Activated CD4-positive, alpha-beta T cell treated with anti-CD3 and anti-CD28 coated beads, Interleukin-2, amount 10 ng/mL, durations not matched to agents 24 days and 14 days (primary cell): ENCODE measurements at regions not wholly inside any gene's neighbourhood (a gene's known extent, or its start where the extent isn't known, plus 50 kb on each side); places are given as distances from the start of the nearest gene placed in this dataset.

Experiments used
- DNase-seq: peaks from one replicate; pipeline ENCODE4 v3.0.0; 2022
- H3K27ac Mint-ChIP-seq: one replicate; pipeline ENCODE4 v1.8.0; 2022; ENCODE audit warnings: mild to moderate bottlenecking, mixed read lengths
- H3K27me3 Mint-ChIP-seq: one replicate; pipeline ENCODE4 v1.8.0; 2022; ENCODE audit warnings: mixed read lengths
- H3K36me3 Mint-ChIP-seq: one replicate; pipeline ENCODE4 v1.8.0; 2022; ENCODE audit warnings: low read depth, mild to moderate bottlenecking, mixed read lengths
- H3K4me1 Mint-ChIP-seq: one replicate; pipeline ENCODE4 v1.8.0; 2021; ENCODE audit warnings: mixed read lengths
- H3K4me3 Mint-ChIP-seq: one replicate; pipeline ENCODE4 v1.8.0; 2022; ENCODE audit warnings: mild to moderate bottlenecking, moderate library complexity, mixed read lengths
- H3K9me3 Mint-ChIP-seq: one replicate; pipeline ENCODE4 v1.8.0; 2021; ENCODE audit warnings: mixed read lengths
- intact Hi-C: fragments of 100-400 bp; cut with micrococcal nuclease; formaldehyde crosslinking; loops from one replicate; pipeline ENCODE4 v1.15.1; 2023

DNA sequence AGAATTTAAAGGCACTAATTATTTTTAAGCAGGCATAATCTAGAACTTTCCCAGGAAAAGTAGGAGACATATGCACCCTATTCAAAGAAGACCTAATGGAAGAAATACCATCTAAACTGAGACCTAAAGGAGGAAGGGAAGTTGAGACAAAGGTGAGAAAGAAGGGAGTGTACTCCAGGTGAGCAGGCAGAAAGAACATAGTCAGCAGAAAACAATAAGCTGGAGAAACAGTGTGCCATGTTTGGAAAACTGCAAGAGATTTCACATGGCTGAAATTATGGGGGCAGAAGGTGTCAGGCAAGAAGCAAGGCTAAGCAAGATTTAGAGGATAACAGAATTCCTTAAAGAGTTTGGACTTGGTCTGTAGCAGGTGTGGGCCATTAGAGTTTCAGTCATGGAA, 167.0 kb upstream of the USP25 start:
- H3K4me3 Mint-ChIP-seq: no peak overlapping the region

DNA sequence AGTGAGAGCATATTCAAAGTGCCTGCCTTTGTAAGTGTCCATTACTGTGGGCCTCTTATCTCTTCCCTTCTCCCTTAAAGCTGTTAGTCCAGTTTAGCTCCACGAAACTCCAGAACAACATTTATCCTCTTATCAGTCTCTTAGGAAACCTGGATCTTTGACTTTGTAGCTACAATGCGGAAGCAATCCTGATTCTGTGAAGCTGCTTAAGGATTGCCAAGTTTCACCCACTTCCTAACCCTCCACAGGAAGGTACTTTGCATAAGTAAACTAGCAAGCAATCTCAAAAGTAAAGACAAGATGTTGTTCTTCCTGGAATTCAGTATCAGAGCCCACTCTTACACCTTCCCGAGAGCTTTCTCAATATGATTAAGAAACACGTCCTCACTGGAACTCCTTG, 164.9 kb upstream of the USP25 start:
- no peak overlapping the region for H3K27ac Mint-ChIP-seq
- H3K4me1 Mint-ChIP-seq: peaks cover 2% of the 10 kb centered on the region
- intact Hi-C loops: no loop called here
- H3K36me3 Mint-ChIP-seq: no peaks in the 10 kb centered on the region
- no peak overlapping the region for H3K4me3 Mint-ChIP-seq
- peaks cover 11% of the 10 kb centered on the region for H3K27me3 Mint-ChIP-seq
- no peak for DNase-seq
- H3K9me3 Mint-ChIP-seq: no peaks in the 10 kb centered on the region

More for the DNA sequence above, 167.0 kb upstream of the USP25 start:
- H3K27me3 Mint-ChIP-seq: peaks cover 6% of the 10 kb centered on the region
- no peak overlapping the region for H3K27ac Mint-ChIP-seq
- H3K4me1 Mint-ChIP-seq: peaks cover 2% of the 10 kb centered on the region
- H3K9me3 Mint-ChIP-seq: no peaks in the 10 kb centered on the region
- intact Hi-C loops: no loop called here
- DNase-seq: no peak
- no peaks in the 10 kb centered on the region for H3K36me3 Mint-ChIP-seq

DNA sequence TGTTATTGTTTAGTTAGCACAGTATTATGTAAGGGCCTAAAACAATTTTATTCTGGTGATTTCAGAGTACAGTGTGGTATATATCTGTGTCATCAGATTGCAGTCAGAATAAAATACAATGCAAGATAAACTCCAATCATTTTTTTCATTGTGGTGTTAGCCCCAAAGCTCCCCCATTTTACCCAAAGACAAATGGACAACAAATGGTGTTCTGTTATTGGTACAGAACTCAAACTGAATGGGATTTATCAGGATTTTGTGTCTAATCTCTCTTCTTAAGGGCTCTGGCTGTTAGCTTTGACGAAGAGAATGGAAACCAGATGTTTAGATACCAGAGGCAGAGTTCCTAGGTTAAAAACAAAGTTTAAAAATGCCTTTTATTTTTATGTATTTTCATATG, 163.1 kb upstream of the USP25 start:
- peaks cover 11% of the 10 kb centered on the region for H3K27me3 Mint-ChIP-seq
- no peaks in the 10 kb centered on the region for H3K4me1 Mint-ChIP-seq
- no peaks in the 10 kb centered on the region for H3K9me3 Mint-ChIP-seq
- no peaks in the 10 kb centered on the region for H3K36me3 Mint-ChIP-seq
- no peak overlapping the region for H3K27ac Mint-ChIP-seq
- intact Hi-C loops: no loop called here
- H3K4me3 Mint-ChIP-seq: no peak overlapping the region
- no peak for DNase-seq

- Mint-ChIP-seq H3K27me3 (peaks cover 11% of the 10 kb centered on the region), H3K27ac (no peak overlapping the region), H3K4me3 (no peak overlapping the region), H3K4me1 (no peaks in the 10 kb centered on the region), H3K36me3 (no peaks in the 10 kb centered on the region), H3K9me3 (no peaks in the 10 kb centered on the region)
- no peak for DNase-seq
- intact Hi-C loops: no loop called here
Measured at GRCh38 chr21:15567191-15567590, 162.6 kb upstream of the USP25 start.

GRCh38 chr21:15568516-15568915, 161.3 kb upstream of the USP25 start:
- no peak overlapping the region for H3K4me3 Mint-ChIP-seq
- no peaks in the 10 kb centered on the region for H3K36me3 Mint-ChIP-seq
- H3K27me3 Mint-ChIP-seq: peaks cover 11% of the 10 kb centered on the region
- H3K9me3 Mint-ChIP-seq: no peaks in the 10 kb centered on the region
- no peak for DNase-seq
- H3K27ac Mint-ChIP-seq: no peak overlapping the region
- intact Hi-C loops: no loop called here
- H3K4me1 Mint-ChIP-seq: no peaks in the 10 kb centered on the region

- Mint-ChIP-seq H3K36me3 (no peaks in the 10 kb centered on the region), H3K9me3 (no peaks in the 10 kb centered on the region), H3K4me1 (no peaks in the 10 kb centered on the region), H3K4me3 (no peak overlapping the region), H3K27ac (no peak overlapping the region), H3K27me3 (no peaks in the 10 kb centered on the region)
- DNase-seq: no peak
- intact Hi-C loops: no loop called here
Measured at GRCh38 chr21:15586752-15587427, 142.9 kb upstream of the USP25 start.

GRCh38 chr21:15592271-15592860, 137.4 kb upstream of the USP25 start:
- H3K9me3 Mint-ChIP-seq: no peaks in the 10 kb centered on the region
- H3K36me3 Mint-ChIP-seq: no peaks in the 10 kb centered on the region
- no peak overlapping the region for H3K4me3 Mint-ChIP-seq
- H3K27me3 Mint-ChIP-seq: peaks cover 16% of the 10 kb centered on the region
- H3K4me1 Mint-ChIP-seq: no peaks in the 10 kb centered on the region
- intact Hi-C loops: loop anchor here (5.0 to 10.0 kb wide), 3 partner anchors 108 to 1190 kb away; no protein-coding TSS in a partner anchor
- DNase-seq: peak; percentile 67
- H3K27ac Mint-ChIP-seq: no peak overlapping the region

GRCh38 chr21:15592957-15593356, 136.8 kb upstream of the USP25 start:
- H3K4me1 Mint-ChIP-seq: no peaks in the 10 kb centered on the region
- H3K27me3 Mint-ChIP-seq: peaks cover 17% of the 10 kb centered on the region
- no peak for DNase-seq
- no peak overlapping the region for H3K4me3 Mint-ChIP-seq
- H3K9me3 Mint-ChIP-seq: no peaks in the 10 kb centered on the region
- no peak overlapping the region for H3K27ac Mint-ChIP-seq
- intact Hi-C loops: loop anchor here (5.0 to 10.0 kb wide), 3 partner anchors 108 to 1191 kb away; no protein-coding TSS in a partner anchor
- H3K36me3 Mint-ChIP-seq: no peaks in the 10 kb centered on the region

DNA sequence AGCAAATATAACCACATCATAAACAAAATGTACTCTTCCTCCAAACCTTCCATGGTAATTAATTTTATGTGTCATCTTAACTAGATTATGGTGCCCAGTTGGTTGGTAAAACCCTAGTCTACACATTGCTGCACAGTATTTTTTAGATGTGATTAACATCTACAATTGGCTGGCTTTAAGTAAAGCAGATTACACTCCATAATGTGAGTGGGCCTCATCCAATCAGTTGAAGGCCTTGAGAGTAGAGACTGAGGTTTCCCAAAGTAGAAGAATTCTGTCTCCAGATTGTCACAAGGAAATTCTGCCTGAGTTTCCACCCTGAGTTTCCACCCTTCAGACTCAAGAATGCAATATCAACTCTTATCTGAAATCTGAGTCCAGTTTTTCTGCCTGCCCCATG, 128.4 kb upstream of the USP25 start:
- intact Hi-C loops: no loop called here
- DNase-seq: no peak
- no peaks in the 10 kb centered on the region for H3K4me1 Mint-ChIP-seq
- no peak overlapping the region for H3K27ac Mint-ChIP-seq
- no peaks in the 10 kb centered on the region for H3K9me3 Mint-ChIP-seq
- H3K4me3 Mint-ChIP-seq: no peak overlapping the region
- H3K27me3 Mint-ChIP-seq: peaks cover 8% of the 10 kb centered on the region
- H3K36me3 Mint-ChIP-seq: no peaks in the 10 kb centered on the region

DNA sequence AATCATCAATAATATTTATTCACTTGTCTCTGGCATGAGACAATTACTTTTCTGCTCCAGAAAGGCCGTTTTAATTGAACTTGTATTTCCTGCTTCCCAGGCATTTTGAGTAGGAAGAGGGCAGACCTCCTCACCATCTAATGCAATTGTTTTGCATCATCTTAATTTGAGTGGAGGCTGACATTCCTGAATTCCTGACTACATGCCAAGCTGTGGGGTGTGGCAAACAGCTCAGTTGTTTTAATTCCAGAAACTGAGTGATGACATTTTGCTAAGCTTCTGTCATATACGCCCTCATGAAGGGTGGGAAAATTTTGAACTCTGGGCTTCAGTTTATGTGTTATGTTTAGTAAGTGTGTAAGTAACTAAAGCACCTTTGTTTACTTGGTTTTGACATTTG, 125.4 kb upstream of the USP25 start:
- intact Hi-C loops: no loop called here
- no peak for DNase-seq
- H3K9me3 Mint-ChIP-seq: no peaks in the 10 kb centered on the region
- H3K27me3 Mint-ChIP-seq: peaks cover 6% of the 10 kb centered on the region
- no peak overlapping the region for H3K27ac Mint-ChIP-seq
- H3K36me3 Mint-ChIP-seq: no peaks in the 10 kb centered on the region
- no peak overlapping the region for H3K4me3 Mint-ChIP-seq
- no peaks in the 10 kb centered on the region for H3K4me1 Mint-ChIP-seq

- no peaks in the 10 kb centered on the region for H3K4me1 Mint-ChIP-seq
- no peak for DNase-seq
- H3K27me3 Mint-ChIP-seq: no peaks in the 10 kb centered on the region
- no peak overlapping the region for H3K27ac Mint-ChIP-seq
- intact Hi-C loops: no loop called here
- no peaks in the 10 kb centered on the region for H3K9me3 Mint-ChIP-seq
- no peak overlapping the region for H3K4me3 Mint-ChIP-seq
- H3K36me3 Mint-ChIP-seq: no peaks in the 10 kb centered on the region
Measured at GRCh38 chr21:15614766-15615165, 115.0 kb upstream of the USP25 start.

DNA sequence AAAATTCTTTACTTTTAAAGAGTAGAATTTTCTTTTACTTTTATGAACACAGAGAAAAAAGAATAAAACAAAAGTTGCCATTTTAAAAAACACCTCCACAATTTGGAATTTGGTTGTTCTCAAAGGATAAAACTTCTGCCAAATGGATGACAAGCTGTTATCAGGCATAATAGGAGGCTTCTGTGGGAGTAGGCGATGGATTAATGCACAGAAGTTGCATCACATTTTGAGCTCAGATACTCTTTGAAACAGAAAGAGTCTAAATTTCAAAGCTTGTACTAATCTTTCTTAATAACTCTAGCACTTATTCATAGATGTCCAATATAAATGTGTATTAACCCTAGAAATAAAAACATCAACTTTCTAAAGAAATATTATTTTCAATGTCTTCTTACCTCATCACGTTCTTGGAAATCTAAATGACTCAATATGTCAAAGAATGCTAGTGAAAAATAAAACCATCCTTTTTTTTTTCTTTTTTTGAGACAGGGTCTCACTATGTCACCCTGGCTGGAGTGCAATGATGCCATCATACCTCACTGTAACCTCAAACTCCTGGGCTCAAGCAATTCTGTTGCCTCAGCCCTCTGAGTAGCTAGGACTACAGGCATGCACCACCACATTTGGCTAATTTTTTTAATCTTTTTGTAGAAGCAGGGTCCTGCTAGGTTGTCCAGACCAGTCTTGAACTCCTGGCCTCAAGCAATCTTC, 112.8 kb upstream of the USP25 start:
- intact Hi-C loops: no loop called here
- Mint-ChIP-seq H3K4me3 (no peak overlapping the region), H3K9me3 (no peaks in the 10 kb centered on the region), H3K4me1 (no peaks in the 10 kb centered on the region), H3K36me3 (no peaks in the 10 kb centered on the region), H3K27ac (no peak overlapping the region), H3K27me3 (no peaks in the 10 kb centered on the region)
- no peak for DNase-seq

GRCh38 chr21:15617964-15618363, 111.8 kb upstream of the USP25 start:
- intact Hi-C loops: no loop called here
- Mint-ChIP-seq H3K27ac (no peak overlapping the region), H3K4me3 (no peak overlapping the region), H3K4me1 (no peaks in the 10 kb centered on the region), H3K9me3 (no peaks in the 10 kb centered on the region), H3K27me3 (no peaks in the 10 kb centered on the region), H3K36me3 (no peaks in the 10 kb centered on the region)
- DNase-seq: no peak

DNA sequence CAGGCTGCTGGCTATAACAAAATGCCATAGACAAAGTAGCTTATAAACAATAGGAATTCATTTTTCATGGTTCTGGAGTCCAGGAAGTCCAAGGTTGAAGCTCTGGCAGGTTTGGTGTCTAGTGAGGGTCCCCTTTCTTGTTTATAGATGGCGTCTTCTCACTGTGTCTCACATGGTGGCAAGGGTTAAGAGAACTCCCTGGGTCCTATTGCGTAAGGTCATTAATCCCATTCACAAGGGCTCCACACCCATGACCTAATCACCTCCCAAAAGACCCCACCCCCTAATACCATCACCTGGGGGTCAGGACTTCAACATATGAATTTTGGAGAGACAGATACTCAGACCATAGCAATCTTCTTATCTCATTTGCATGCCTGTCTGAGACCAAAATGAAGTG, 108.9 kb upstream of the USP25 start:
- Mint-ChIP-seq H3K27me3 (no peaks in the 10 kb centered on the region), H3K9me3 (no peaks in the 10 kb centered on the region), H3K36me3 (no peaks in the 10 kb centered on the region), H3K4me1 (no peaks in the 10 kb centered on the region), H3K4me3 (no peak overlapping the region), H3K27ac (no peak overlapping the region)
- no peak for DNase-seq
- intact Hi-C loops: no loop called here
